ENCODE measurements at regions not wholly inside any gene's neighbourhood (a gene's known extent, or its start where the extent isn't known, plus 50 kb on each side); places are given as distances from the start of the nearest gene placed in this dataset.

DNA sequence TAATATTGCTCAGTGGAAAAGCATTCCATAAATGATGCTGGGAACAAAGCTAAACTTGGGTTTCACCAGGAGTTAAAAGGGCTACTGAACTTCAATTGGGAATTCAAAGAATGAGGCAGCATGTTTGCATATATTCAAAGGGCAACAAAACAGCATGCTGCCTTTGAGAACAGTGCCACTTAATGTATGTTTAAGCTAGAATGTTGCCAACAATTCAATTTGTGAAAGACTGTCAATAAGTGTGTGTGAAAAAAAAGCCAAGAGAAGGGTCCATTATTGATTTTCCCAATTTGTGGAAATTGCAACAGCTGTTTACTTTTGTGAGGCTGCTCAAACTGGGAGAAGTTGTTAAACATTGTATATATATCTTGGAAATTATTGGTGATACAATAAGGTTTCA is 701.9 kb upstream of the ACTRT1 start:
- TF ChIP-seq CTCF (IDR thresholded peaks at IDR 0.05; ENCODE audit: borderline replicate concordance, extremely low read depth, insufficient read depth) = no peak
- intact Hi-C loops (cut with DNase I) = no loop called here
- Histone ChIP-seq H3K27me3 (ENCODE audit: control insufficient read depth, insufficient read depth, low read length) (no peaks in the 10 kb centered on the region), H3K4me3 (ENCODE audit: low read length in 3 of 3) (no peak overlapping the region), H3K9me3 (ENCODE audit: control insufficient read depth in 2 of 3, insufficient read depth in 1 of 3, low read length in 3 of 3) (no peaks in the 10 kb centered on the region), H3K27ac (ENCODE audit: low read depth in 2 of 2, low read length in 2 of 2) (no peak overlapping the region), H3K4me1 (ENCODE audit: control insufficient read depth in 2 of 3, insufficient read depth in 2 of 3, low read depth in 1 of 3, low read length in 3 of 3) (no peaks in the 10 kb centered on the region), H3K9ac (ENCODE audit: low read length in 3 of 3) (no peak overlapping the region), H3K36me3 (ENCODE audit: control insufficient read depth in 2 of 3, insufficient read depth in 3 of 3, low read length in 3 of 3) (no peaks in the 10 kb centered on the region)
- FAIRE-seq = peak; percentile 70
- DNase-seq = no peak

- Histone ChIP-seq H3K36me3 (ENCODE audit: control insufficient read depth in 2 of 3, insufficient read depth in 3 of 3, low read length in 3 of 3) (no peaks in the 10 kb centered on the region), H3K4me3 (ENCODE audit: low read length in 3 of 3) (no peak overlapping the region), H3K27me3 (ENCODE audit: control insufficient read depth, insufficient read depth, low read length) (no peaks in the 10 kb centered on the region), H3K9me3 (ENCODE audit: control insufficient read depth in 2 of 3, insufficient read depth in 1 of 3, low read length in 3 of 3) (no peaks in the 10 kb centered on the region), H3K27ac (ENCODE audit: low read depth in 2 of 2, low read length in 2 of 2) (no peak overlapping the region), H3K9ac (ENCODE audit: low read length in 3 of 3) (no peak overlapping the region), H3K4me1 (ENCODE audit: control insufficient read depth in 2 of 3, insufficient read depth in 2 of 3, low read depth in 1 of 3, low read length in 3 of 3) (no peaks in the 10 kb centered on the region)
- TF ChIP-seq CTCF (IDR thresholded peaks at IDR 0.05; ENCODE audit: borderline replicate concordance, extremely low read depth, insufficient read depth) = no peak
- FAIRE-seq (no peak), DNase-seq (no peak)
- intact Hi-C loops (cut with DNase I) = no loop called here
Observed at GRCh38 chrX:128739539-128739938, 687.3 kb upstream of the ACTRT1 start.

DNA sequence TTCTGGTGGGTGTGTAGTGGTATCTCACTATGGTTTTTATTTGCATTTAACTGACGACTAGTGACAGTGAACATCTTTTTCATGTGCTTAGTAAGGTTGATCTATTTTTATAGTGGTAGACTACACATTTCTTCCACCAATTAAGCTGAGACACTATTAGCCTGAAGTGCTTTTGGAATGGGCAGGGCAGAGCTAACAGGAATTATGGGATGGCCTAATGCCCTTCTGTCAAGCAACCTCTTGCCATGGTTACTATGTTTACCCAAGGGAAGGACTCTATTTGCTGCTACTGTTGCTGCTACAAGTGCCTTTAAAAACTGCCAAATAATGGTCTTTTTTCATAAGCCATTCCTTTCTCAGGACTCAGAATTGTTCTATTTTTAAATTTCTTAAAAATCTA is 676.7 kb upstream of the ACTRT1 start:
- Histone ChIP-seq H3K9me3 (ENCODE audit: control insufficient read depth in 2 of 3, insufficient read depth in 1 of 3, low read length in 3 of 3) (no peaks in the 10 kb centered on the region), H3K9ac (ENCODE audit: low read length in 3 of 3) (no peak overlapping the region), H3K36me3 (ENCODE audit: control insufficient read depth in 2 of 3, insufficient read depth in 3 of 3, low read length in 3 of 3) (no peaks in the 10 kb centered on the region), H3K4me3 (ENCODE audit: low read length in 3 of 3) (no peak overlapping the region), H3K27me3 (ENCODE audit: control insufficient read depth, insufficient read depth, low read length) (no peaks in the 10 kb centered on the region), H3K27ac (ENCODE audit: low read depth in 2 of 2, low read length in 2 of 2) (no peak overlapping the region), H3K4me1 (ENCODE audit: control insufficient read depth in 2 of 3, insufficient read depth in 2 of 3, low read depth in 1 of 3, low read length in 3 of 3) (no peaks in the 10 kb centered on the region)
- no peak for DNase-seq
- intact Hi-C loops (cut with DNase I) = no loop called here
- FAIRE-seq = no peak
- TF ChIP-seq CTCF (IDR thresholded peaks at IDR 0.05; ENCODE audit: borderline replicate concordance, extremely low read depth, insufficient read depth) = no peak

All from kidney (tissue), 13 donors.